Activated CD4-positive, alpha-beta T cell treated with anti-CD3 and anti-CD28 coated beads, Interleukin-2, Interleukin-6, amounts not matched to agents 100 ng/mL and 50 ng/mL, durations not matched to agents 16 hours and 8 hours (primary cell): ENCODE measurements at regions not wholly inside any gene's neighbourhood (a gene's known extent, or its start where the extent isn't known, plus 50 kb on each side); places are given as distances from the start of the nearest gene placed in this dataset.

ENCODE experiments used
- DNase-seq: peaks from one replicate; pipeline ENCODE4 v3.0.0-alpha.2; 2020

DNA sequence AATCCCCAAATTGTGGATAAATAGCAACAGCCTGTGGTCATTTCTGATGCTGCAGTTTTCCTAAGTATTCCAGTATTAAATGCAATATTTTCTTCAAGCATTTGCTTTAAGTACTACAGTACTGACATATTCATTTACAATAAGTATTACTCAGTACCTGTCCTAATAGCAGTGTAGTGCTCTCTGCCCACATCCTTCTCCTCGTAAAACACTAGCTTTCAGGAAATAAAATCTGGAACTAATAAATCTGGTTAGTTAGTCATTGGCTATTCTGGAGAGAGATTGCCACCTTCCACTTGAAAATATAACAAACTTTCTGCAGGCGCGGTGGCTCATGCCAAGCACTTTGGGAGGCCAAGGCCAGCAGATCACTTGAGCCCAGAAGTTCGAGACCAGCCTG lies 441.5 kb downstream of the PRKD1 start:
- DNase-seq, result no peak

DNA sequence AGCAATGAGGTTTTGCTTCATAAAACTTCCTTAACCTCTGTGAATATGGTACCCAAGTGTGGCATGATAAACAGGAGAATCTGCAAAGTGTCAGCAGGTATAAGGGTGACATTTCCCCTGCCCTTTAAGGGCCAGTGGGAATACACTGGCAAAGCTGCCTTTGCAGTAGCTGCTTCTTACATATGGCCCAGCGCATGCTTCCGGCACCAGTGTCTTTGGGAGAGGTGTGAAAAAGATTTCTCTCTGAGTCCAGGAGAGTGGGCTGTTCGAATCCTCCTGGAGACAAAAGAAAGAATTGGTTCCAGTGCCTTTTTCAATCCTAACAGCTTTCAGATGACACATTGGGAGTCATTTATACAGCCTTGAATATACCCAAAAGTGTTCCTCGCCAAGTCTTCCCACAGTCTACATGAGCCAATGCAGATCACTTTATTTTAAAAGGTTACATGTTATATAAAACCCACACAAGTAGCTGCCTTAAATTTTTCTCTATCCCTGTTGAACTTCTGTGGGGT lies 437.7 kb downstream of the PRKD1 start:
- no peak for DNase-seq

DNA sequence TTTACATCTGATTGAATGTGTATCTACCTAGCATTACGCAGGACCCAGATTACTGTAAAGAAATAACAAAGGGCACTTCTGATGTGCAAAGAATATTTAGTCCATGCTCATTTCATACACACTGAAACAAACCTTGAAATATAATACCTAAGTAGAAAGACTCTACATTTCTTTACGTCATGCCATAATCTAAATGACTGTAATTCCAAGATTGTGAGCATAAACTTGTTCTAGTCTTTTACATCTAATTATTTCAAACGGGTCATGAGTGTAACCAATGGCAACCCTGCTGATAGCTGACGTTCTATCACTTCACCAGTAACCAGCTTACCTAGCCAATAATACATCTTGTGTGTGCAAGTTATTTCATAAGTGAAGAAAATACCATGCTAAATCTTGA lies 433.8 kb downstream of the PRKD1 start:
- no peak for DNase-seq

DNA sequence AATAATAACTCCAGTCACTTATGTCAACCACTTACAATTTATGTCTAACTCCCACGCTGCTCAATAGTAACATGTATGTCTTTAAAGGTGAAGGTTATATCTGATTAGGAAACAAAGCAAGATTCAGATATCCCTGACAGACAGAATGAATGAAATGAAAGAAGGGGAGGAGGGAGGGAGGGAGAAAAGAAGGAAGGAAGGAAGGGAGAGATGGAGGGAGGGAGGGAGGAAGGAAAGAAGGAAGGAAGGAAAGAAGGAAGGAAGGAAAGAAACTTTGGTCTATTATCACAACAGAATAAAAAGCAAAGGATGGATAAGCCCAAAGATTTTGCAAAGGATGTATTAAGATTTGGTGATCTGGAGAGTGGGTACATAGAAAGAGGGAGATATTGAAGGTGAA lies 433.3 kb downstream of the PRKD1 start:
- no peak for DNase-seq

DNA sequence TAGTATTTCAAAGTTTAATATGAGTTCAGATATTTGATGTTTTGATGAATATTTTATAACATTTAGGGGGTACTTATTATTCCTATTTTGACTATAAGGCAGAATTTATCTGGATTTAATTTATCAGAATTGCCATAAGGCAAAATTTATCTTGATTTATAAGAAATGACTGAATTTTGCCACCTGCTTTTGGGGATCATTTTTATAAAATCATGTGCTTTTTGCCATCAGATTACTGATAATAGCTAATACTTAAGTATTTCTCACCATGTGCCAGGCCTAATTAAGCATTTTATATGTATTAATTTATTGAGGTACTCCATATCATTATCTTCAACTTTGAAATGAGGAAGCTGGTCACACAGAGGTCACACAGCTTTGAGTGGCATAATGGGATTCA lies 423.7 kb downstream of the PRKD1 start:
- DNase-seq, result no peak

DNA sequence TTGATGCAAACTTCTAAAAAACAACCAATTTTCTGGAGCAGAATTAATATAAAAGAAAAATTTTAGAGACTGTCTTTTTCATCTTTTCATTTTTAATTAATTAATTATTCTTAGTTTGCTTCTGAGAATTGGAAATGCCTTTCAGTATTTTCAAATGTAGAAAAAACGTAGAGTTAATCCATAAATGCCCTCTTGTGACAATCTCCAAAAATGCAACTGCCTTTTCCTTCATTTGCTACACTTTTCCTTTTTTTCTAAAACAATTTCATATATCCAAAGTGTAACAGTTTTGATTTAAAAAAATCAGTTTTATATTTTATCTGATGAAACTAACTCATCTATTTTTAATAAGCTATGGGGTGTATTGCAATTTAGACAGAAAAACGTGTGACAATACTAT lies 409.3 kb downstream of the PRKD1 start:
- no peak for DNase-seq

DNA sequence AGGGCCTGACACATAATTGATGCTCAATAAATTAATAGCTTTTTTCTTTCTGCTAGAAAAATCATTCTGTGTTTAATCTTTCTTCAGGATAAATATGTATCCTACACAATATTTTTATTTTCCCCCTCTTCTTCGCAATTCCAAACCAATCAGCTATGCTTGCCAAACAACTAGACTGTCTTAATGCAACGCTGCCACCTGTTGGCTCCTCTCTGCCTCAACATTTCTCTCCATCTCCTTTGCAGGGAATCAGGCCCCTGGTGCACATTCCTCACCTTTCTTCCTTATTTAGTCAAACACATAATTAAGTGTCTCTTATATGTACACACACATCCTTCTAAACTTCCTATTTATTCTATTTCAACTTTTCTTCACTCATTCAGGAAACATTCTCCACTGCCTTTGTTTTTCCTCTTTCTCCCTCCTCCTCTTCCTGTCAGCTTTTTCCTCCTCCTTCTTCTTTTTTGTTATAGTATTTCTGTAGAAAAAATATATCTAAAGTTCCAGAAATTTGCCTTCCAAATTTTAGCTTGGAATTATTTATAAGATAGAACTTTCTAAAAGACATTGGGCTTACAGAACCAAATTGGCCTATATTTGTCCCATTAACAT lies 406.0 kb downstream of the PRKD1 start:
- peak; percentile 2 for DNase-seq
